ENCODE measurements at regions not wholly inside any gene's neighbourhood (a gene's known extent, or its start where the extent isn't known, plus 50 kb on each side); places are given as distances from the start of the nearest gene placed in this dataset.
A peak's percentile ranks its signal among the peaks of the same experiment; 100 is the strongest.

- peak; percentile 2 for DNase-seq (ENCODE audit: low read depth)
- no peak for TF ChIP-seq CTCF (conservative IDR thresholded peaks at IDR 0.05; ENCODE audit: low read depth, low read length)
- H3K4me3 ChIP-seq (ENCODE audit: low read depth, low read length): no peak overlapping the region
Observed at GRCh38 chr4:57291911-57292310, 181.7 kb upstream of the IGFBP7 start.

- H3K4me3 ChIP-seq (ENCODE audit: low read depth, low read length): no peak overlapping the region
- no peak for TF ChIP-seq CTCF (conservative IDR thresholded peaks at IDR 0.05; ENCODE audit: low read depth, low read length)
- no peak for DNase-seq (ENCODE audit: low read depth)
Observed at GRCh38 chr4:57287687-57288604, 177.8 kb upstream of the IGFBP7 start.

GRCh38 chr4:57282933-57283310 is 172.7 kb upstream of the IGFBP7 start:
- TF ChIP-seq CTCF (conservative IDR thresholded peaks at IDR 0.05; ENCODE audit: low read depth, low read length): no peak
- no peak overlapping the region for H3K4me3 ChIP-seq (ENCODE audit: low read depth, low read length)
- DNase-seq (ENCODE audit: low read depth): no peak

GRCh38 chr4:57280481-57280880 is 170.3 kb upstream of the IGFBP7 start:
- no peak for TF ChIP-seq CTCF (conservative IDR thresholded peaks at IDR 0.05; ENCODE audit: low read depth, low read length)
- DNase-seq (ENCODE audit: low read depth): no peak
- no peak overlapping the region for H3K4me3 ChIP-seq (ENCODE audit: low read depth, low read length)

GRCh38 chr4:57278780-57279179 is 168.6 kb upstream of the IGFBP7 start:
- no peak overlapping the region for H3K4me3 ChIP-seq (ENCODE audit: low read depth, low read length)
- no peak for TF ChIP-seq CTCF (conservative IDR thresholded peaks at IDR 0.05; ENCODE audit: low read depth, low read length)
- no peak for DNase-seq (ENCODE audit: low read depth)

GRCh38 chr4:57274082-57274481 is 163.9 kb upstream of the IGFBP7 start:
- DNase-seq (ENCODE audit: low read depth): no peak
- TF ChIP-seq CTCF (conservative IDR thresholded peaks at IDR 0.05; ENCODE audit: low read depth, low read length): no peak
- H3K4me3 ChIP-seq (ENCODE audit: low read depth, low read length): no peak overlapping the region

GRCh38 chr4:57270346-57270745 is 160.2 kb upstream of the IGFBP7 start:
- no peak for TF ChIP-seq CTCF (conservative IDR thresholded peaks at IDR 0.05; ENCODE audit: low read depth, low read length)
- H3K4me3 ChIP-seq (ENCODE audit: low read depth, low read length): no peak overlapping the region
- peak; percentile 2 for DNase-seq (ENCODE audit: low read depth)
